Kidney glomerular epithelial cell (primary cell): ENCODE measurements at regions not wholly inside any gene's neighbourhood (a gene's known extent, or its start where the extent isn't known, plus 50 kb on each side); places are given as distances from the start of the nearest gene placed in this dataset.
A peak's percentile ranks its signal among the peaks of the same experiment; 100 is the strongest.

ENCODE experiments used
- DNase-seq: peaks from one replicate; lab custom pipeline; 2025; lab: John Stamatoyannopoulos, UW

DNA sequence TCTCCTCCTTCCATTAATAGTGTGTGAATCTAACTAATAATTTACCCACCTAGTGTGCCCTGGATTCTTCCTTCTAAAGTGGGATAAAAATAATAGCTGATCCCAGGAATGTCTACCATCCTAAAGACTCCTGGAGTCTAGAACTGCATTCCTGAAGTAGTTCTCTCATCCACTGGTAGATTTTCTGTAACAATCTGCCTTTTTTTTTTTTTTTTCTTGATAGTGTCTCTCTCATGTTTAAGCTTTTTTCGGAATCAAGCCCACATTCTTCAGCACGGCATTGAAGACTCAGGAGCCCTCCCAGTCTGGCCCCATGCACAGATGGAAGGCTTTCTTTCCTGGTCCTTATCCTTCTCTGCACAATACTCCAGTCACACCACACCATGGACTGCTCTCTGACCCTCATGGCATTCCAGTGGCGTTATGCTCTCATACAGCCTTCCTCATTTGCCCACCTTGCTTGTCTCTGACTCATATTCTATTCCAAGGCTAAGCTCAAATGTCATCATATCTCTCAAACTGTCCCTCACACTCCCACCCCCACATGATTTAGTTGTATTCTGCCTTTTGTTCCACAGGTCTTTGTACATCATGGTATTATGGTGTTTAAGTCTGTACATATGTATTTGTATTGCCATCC lies 68.7 kb upstream of the FRY start:
- peak; percentile 67 for DNase-seq

DNA sequence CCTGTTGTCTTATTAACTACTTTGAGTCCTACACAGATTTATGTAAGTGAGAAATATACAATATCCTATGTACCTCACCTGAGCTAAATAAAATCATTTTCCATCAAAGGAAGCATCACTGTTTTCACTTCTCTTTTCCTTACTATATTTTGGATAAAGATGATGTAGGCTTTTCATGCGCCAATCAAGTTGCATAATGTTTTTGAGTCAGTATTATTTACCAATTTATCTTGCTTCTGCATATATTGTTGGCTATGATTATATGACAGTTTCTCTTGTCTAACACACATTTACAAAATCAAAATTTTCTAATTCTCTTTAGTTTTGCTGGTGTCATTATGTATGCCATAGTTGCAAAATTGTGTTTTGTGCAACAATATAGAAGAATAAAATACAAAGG lies 67.9 kb upstream of the FRY start:
- DNase-seq: no peak

- no peak for DNase-seq
Measured at GRCh38 chr13:31964168-31964567, 67.4 kb upstream of the FRY start.

DNA sequence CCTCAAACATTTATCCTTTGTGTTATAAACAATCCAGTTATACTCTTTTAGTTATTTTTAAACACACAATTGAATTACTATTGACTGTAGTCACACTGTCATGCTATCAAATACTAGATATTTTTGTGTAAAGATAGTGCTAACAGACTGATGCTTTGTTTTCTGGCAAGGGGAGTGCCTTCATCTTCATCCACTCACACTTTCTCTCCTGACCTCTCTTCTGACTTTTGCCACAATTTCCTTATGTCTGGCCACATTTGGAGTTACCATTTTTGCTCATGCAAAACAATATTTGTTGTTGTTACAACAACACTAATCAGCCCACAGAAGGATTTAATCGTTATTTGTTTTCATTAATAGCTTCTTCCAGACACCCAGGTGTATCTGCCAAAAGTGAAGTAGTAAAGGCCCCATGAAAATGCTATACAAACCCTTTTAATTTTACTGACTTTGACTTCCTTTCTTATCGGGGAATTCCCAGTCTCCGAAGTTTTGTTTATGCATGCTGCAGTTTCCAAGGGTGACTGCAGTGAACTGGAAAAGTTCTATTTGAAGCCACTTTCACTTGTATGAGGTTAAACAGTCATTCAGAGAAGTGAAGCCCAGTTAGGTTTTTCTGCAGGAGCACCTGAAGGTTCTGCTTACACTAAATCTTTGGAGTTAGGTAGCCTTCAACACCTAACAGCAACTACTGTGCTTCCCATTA lies 66.1 kb upstream of the FRY start:
- peak; percentile 94 for DNase-seq

DNA sequence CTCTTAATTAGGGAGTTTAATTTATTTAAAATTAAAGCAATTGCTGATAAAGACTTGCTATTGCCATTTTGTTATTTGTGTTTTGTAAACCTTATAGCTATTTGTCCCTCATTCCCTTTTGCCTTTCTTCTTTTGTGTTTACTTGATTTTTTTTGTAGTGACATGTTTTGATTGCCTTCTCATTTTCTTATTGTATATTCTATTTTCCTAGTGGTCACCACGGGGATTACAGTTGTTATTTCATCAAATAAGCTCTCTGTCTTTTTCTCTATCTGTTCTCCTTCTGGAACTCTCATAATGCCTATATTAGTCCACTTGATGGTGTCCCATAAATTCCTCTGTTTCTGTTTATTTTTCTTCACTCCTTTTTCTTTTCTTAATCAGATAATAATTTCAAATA lies 64.4 kb upstream of the FRY start:
- no peak for DNase-seq

- DNase-seq: peak; percentile 54
Measured at GRCh38 chr13:31968473-31968872, 63.1 kb upstream of the FRY start.

GRCh38 chr13:31970231-31970930 lies 61.2 kb upstream of the FRY start:
- DNase-seq: peak; percentile 15

GRCh38 chr13:31972453-31972852 lies 59.1 kb upstream of the FRY start:
- DNase-seq: no peak

DNA sequence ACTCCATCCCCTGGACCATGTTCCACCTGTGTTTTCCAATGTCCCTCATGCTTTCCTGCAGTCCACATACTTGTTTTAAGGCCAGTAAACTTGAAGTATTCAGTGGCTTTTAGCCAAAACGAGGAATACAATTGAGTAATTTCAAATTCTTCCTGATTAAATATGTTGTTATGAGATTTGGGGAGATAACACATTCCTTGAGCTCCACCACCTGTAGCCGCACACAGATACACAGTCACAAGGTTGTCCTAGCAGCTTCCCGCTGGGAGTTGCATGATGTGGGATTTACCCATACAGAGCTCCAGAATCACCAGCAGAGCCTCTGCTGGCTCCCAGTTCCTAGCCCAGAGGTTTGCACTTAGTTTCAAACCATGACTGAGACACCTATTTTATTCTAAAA lies 53.6 kb upstream of the FRY start:
- no peak for DNase-seq

- DNase-seq: no peak
Measured at GRCh38 chr13:31980830-31981229, 50.7 kb upstream of the FRY start.
